Globus pallidus (tissue), 1 donor: ENCODE measurements at regions not wholly inside any gene's neighbourhood (a gene's known extent, or its start where the extent isn't known, plus 50 kb on each side); places are given as distances from the start of the nearest gene placed in this dataset.

Experiments used
- DNase-seq: peaks from one replicate; pipeline ENCODE4 v3.0.0-alpha.2; 2015; ENCODE audit warnings: low spot score

GRCh38 chr16:86632206-86632605 lies 53.9 kb downstream of the FOXL1 start:
- DNase-seq: no peak

- DNase-seq: no peak
Observed at GRCh38 chr16:86632944-86633343, 54.6 kb downstream of the FOXL1 start.

- peak; percentile 3 for DNase-seq
Observed at GRCh38 chr16:86634292-86634691, 55.9 kb downstream of the FOXL1 start.

- DNase-seq: no peak
Observed at GRCh38 chr16:86635176-86635876, 57.0 kb downstream of the FOXL1 start.

- DNase-seq: no peak
Observed at GRCh38 chr16:86635926-86636325, 57.6 kb downstream of the FOXL1 start.

- DNase-seq: no peak
Observed at GRCh38 chr16:86637744-86638143, 59.4 kb downstream of the FOXL1 start.

- no peak for DNase-seq
Observed at GRCh38 chr16:86638642-86639041, 60.3 kb downstream of the FOXL1 start.

GRCh38 chr16:86639354-86639753 lies 61.0 kb downstream of the FOXL1 start:
- no peak for DNase-seq

- DNase-seq: no peak
Observed at GRCh38 chr16:86640265-86640843, 62.0 kb downstream of the FOXL1 start.

- DNase-seq: no peak
Observed at GRCh38 chr16:86642087-86642486, 63.7 kb downstream of the FOXL1 start.

- DNase-seq: no peak
Observed at GRCh38 chr16:86643671-86644070, 65.3 kb downstream of the FOXL1 start.

GRCh38 chr16:86647561-86647960 lies 69.2 kb downstream of the FOXL1 start:
- DNase-seq: no peak

- no peak for DNase-seq
Observed at GRCh38 chr16:86649875-86650274, 71.5 kb downstream of the FOXL1 start.

GRCh38 chr16:86651013-86651627 lies 72.8 kb downstream of the FOXL1 start:
- DNase-seq: no peak

- DNase-seq: no peak
Observed at GRCh38 chr16:86651823-86652222, 73.5 kb downstream of the FOXL1 start.

- DNase-seq: no peak
Observed at GRCh38 chr16:86653285-86654006, 75.1 kb downstream of the FOXL1 start.

GRCh38 chr16:86657972-86658371 lies 79.6 kb downstream of the FOXL1 start:
- no peak for DNase-seq

GRCh38 chr16:86660623-86661022 lies 82.3 kb downstream of the FOXL1 start:
- DNase-seq: no peak

- DNase-seq: no peak
Observed at GRCh38 chr16:86661706-86662105, 83.4 kb downstream of the FOXL1 start.

GRCh38 chr16:86662195-86662594 lies 83.8 kb downstream of the FOXL1 start:
- no peak for DNase-seq

GRCh38 chr16:86662740-86663139 lies 84.4 kb downstream of the FOXL1 start:
- no peak for DNase-seq

GRCh38 chr16:86663685-86664521 lies 85.6 kb downstream of the FOXL1 start:
- no peak for DNase-seq
